NCI-H2171 (cell line): ENCODE measurements at regions not wholly inside any gene's neighbourhood (a gene's known extent, or its start where the extent isn't known, plus 50 kb on each side); places are given as distances from the start of the nearest gene placed in this dataset.
"Not testable (repeated sequence)": the region's sequence is repeated elsewhere in the genome, so short reads cannot be mapped to it uniquely, and the experiment has no call there.

Experiments
- DNase-seq: peaks from one replicate; lab custom pipeline; 2025; lab: John Stamatoyannopoulos, UW

- DNase-seq = no peak
Measured at GRCh38 chr4:13762130-13762529, 134.6 kb upstream of the BOD1L1 start.

GRCh38 chr4:13763707-13764106 lies 136.2 kb upstream of the BOD1L1 start:
- no peak for DNase-seq

- DNase-seq = no peak
Measured at GRCh38 chr4:13765539-13765938, 138.0 kb upstream of the BOD1L1 start.

GRCh38 chr4:13766761-13767540 lies 139.4 kb upstream of the BOD1L1 start:
- DNase-seq = no peak

- no peak for DNase-seq
Measured at GRCh38 chr4:13777341-13777740, 149.8 kb upstream of the BOD1L1 start.

GRCh38 chr4:13778367-13778766 lies 150.8 kb upstream of the BOD1L1 start:
- DNase-seq = no peak

GRCh38 chr4:13782231-13782630 lies 154.7 kb upstream of the BOD1L1 start:
- no peak for DNase-seq

GRCh38 chr4:13783800-13784411 lies 156.4 kb upstream of the BOD1L1 start:
- DNase-seq = no peak

- DNase-seq = no peak
Measured at GRCh38 chr4:13793020-13793710, 165.6 kb upstream of the BOD1L1 start.

- no peak for DNase-seq
Measured at GRCh38 chr4:13794819-13795565, 167.5 kb upstream of the BOD1L1 start.

- no peak for DNase-seq
Measured at GRCh38 chr4:13797061-13797460, 169.5 kb upstream of the BOD1L1 start.

GRCh38 chr4:13815231-13815630 lies 187.7 kb upstream of the BOD1L1 start:
- no peak for DNase-seq

- DNase-seq = no peak
Measured at GRCh38 chr4:13816472-13816871, 188.9 kb upstream of the BOD1L1 start.

- no peak for DNase-seq
Measured at GRCh38 chr4:13821522-13821921, 194.0 kb upstream of the BOD1L1 start.

- not testable (repeated sequence) for DNase-seq
Measured at GRCh38 chr4:13825822-13826221, 198.3 kb upstream of the BOD1L1 start.

GRCh38 chr4:13829457-13829856 lies 201.9 kb upstream of the BOD1L1 start:
- DNase-seq = no peak

GRCh38 chr4:13830449-13830848 lies 202.9 kb upstream of the BOD1L1 start:
- DNase-seq = no peak

- no peak for DNase-seq
Measured at GRCh38 chr4:13833171-13833804, 205.8 kb upstream of the BOD1L1 start.

- no peak for DNase-seq
Measured at GRCh38 chr4:13836946-13837912, 209.7 kb upstream of the BOD1L1 start.

GRCh38 chr4:13840502-13841190 lies 213.1 kb upstream of the BOD1L1 start:
- no peak for DNase-seq
